ENCODE measurements at regions not wholly inside any gene's neighbourhood (a gene's known extent, or its start where the extent isn't known, plus 50 kb on each side); places are given as distances from the start of the nearest gene placed in this dataset.
"Not testable (repeated sequence)": the region's sequence is repeated elsewhere in the genome, so short reads cannot be mapped to it uniquely, and the experiment has no call there.

DNA sequence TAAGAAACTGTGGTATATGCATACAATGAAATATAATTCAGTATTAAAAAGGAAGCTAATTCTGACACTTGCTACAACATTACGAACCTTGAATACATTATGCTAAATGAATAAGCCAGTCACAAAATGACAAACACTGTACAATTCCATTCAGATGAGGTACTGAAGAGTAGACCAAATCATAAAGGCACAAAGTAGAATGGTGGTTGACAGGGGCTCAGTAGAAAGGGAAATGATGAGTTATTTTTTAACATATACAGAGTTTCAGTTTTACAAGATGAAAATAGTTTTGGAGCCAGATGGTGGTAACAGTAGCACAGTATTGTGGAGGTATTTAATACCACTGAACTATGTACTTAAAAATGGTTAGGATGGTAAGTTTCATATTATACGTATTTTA is 254.6 kb upstream of the RBMS3 start:
- TF ChIP-seq, protein P1, sequence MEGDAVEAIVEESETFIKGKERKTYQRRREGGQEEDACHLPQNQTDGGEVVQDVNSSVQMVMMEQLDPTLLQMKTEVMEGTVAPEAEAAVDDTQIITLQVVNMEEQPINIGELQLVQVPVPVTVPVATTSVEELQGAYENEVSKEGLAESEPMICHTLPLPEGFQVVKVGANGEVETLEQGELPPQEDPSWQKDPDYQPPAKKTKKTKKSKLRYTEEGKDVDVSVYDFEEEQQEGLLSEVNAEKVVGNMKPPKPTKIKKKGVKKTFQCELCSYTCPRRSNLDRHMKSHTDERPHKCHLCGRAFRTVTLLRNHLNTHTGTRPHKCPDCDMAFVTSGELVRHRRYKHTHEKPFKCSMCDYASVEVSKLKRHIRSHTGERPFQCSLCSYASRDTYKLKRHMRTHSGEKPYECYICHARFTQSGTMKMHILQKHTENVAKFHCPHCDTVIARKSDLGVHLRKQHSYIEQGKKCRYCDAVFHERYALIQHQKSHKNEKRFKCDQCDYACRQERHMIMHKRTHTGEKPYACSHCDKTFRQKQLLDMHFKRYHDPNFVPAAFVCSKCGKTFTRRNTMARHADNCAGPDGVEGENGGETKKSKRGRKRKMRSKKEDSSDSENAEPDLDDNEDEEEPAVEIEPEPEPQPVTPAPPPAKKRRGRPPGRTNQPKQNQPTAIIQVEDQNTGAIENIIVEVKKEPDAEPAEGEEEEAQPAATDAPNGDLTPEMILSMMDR (conservative IDR thresholded peaks at IDR 0.05; ENCODE audit: low read length), result no peak
- TF ChIP-seq EZH2phosphoT487 (IDR thresholded peaks at IDR 0.05; ENCODE audit: borderline replicate concordance, low read depth, low read length), result no peak
- Histone ChIP-seq H3K9me2 (ENCODE audit: insufficient read depth, low read length) (no peaks in the 10 kb centered on the region), H3K4me1 (ENCODE audit: insufficient read depth, low read length, poor library complexity, severe bottlenecking) (no peaks in the 10 kb centered on the region), H3K4me2 (ENCODE audit: low read length) (no peak overlapping the region), H3K27ac (ENCODE audit: low read depth, low read length, poor library complexity, severe bottlenecking) (no peak overlapping the region), H3K9me3 (ENCODE audit: low read length) (no peaks in the 10 kb centered on the region), H3K36me3 (ENCODE audit: insufficient read depth, low read length) (no peaks in the 10 kb centered on the region), H3K4me3 (ENCODE audit: low read depth, low read length, poor library complexity, severe bottlenecking) (no peak overlapping the region), H3K79me2 (ENCODE audit: insufficient read depth, low read depth, low read length) (no peaks in the 10 kb centered on the region), H4K20me1 (ENCODE audit: insufficient read depth, low read length) (no peaks in the 10 kb centered on the region), H2AFZ (ENCODE audit: low read length) (no peak overlapping the region)
- intact Hi-C loops (cut with micrococcal nuclease; ENCODE audit: unreplicated experiment), result no loop called here
- ChIA-PET CTCF (ENCODE audit: unreplicated experiment) (no interaction called here), POLR2A (interaction anchor here (0.6 kb wide), 1 partner anchor 99 kb away, joined by 3 read pairs; no protein-coding TSS in a partner anchor)
- no peak for DNase-seq (ENCODE audit: low spot score)
- no TSS peak for BruUV-seq (replicated peaks)

DNA sequence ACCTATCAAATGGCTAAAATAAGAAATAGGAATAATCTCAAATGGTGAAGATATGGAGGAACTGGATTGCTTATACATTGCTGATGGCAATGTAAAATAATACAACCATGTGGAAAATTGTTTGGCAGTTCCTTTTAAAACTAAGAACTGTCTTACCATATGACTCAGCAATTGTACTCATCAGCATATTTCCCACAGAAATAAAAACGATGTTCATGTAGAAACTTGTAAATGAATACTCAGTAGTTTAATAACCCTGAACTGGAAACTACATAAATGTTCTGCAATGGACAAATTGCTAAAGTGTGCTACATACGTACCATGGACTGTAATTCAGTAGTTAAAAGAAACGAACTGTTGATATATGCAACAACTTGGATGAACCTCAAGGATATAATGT is 253.9 kb upstream of the RBMS3 start:
- H2AFZ ChIP-seq (ENCODE audit: low read length), result no peak overlapping the region
- H3K4me1 ChIP-seq (ENCODE audit: insufficient read depth, low read length, poor library complexity, severe bottlenecking), result no peaks in the 10 kb centered on the region
- intact Hi-C loops (cut with micrococcal nuclease; ENCODE audit: unreplicated experiment), result no loop called here
- H3K36me3 ChIP-seq (ENCODE audit: insufficient read depth, low read length), result no peaks in the 10 kb centered on the region
- DNase-seq (ENCODE audit: low spot score), result no peak
- no peaks in the 10 kb centered on the region for H3K9me2 ChIP-seq (ENCODE audit: insufficient read depth, low read length)
- CTCF ChIA-PET (ENCODE audit: unreplicated experiment), result no interaction called here
- H3K4me3 ChIP-seq (ENCODE audit: low read depth, low read length, poor library complexity, severe bottlenecking), result no peak overlapping the region
- no peaks in the 10 kb centered on the region for H4K20me1 ChIP-seq (ENCODE audit: insufficient read depth, low read length)
- TF ChIP-seq EZH2phosphoT487 (IDR thresholded peaks at IDR 0.05; ENCODE audit: borderline replicate concordance, low read depth, low read length), result no peak
- TF ChIP-seq, protein P1 (conservative IDR thresholded peaks at IDR 0.05; ENCODE audit: low read length), result no peak
- H3K27ac ChIP-seq (ENCODE audit: low read depth, low read length, poor library complexity, severe bottlenecking), result no peak overlapping the region
- H3K9me3 ChIP-seq (ENCODE audit: low read length), result no peaks in the 10 kb centered on the region
- POLR2A ChIA-PET, result no interaction called here
- no peak overlapping the region for H3K4me2 ChIP-seq (ENCODE audit: low read length)
- no TSS peak for BruUV-seq (replicated peaks)
- H3K79me2 ChIP-seq (ENCODE audit: insufficient read depth, low read depth, low read length), result no peaks in the 10 kb centered on the region

DNA sequence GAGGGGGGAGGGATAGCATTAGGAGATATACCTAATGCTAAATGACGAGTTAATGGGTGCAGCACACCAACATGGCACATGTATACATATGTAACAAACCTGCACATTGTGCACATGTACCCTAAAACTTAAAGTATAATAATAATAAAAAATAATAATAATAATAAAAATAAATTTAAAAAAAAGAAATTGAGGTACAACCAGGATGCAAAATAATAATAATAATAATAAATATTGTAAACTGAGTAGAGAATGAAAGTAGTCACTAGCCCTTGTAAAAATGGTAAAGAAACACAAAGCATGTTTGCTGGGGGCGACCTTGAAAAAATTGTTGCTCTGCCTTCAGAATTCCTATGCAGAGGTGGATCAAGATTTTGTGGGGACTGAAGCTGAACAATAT is 249.7 kb upstream of the RBMS3 start:
- H3K4me2 ChIP-seq (ENCODE audit: low read length); CTCF ChIA-PET (ENCODE audit: unreplicated experiment); H3K9me2 ChIP-seq (ENCODE audit: insufficient read depth, low read length); BruUV-seq (replicated peaks); intact Hi-C loops (cut with micrococcal nuclease; ENCODE audit: unreplicated experiment); H4K20me1 ChIP-seq (ENCODE audit: insufficient read depth, low read length); H3K9me3 ChIP-seq (ENCODE audit: low read length); H3K4me3 ChIP-seq (ENCODE audit: low read depth, low read length, poor library complexity, severe bottlenecking); DNase-seq (ENCODE audit: low spot score); H2AFZ ChIP-seq (ENCODE audit: low read length); H3K27ac ChIP-seq (ENCODE audit: low read depth, low read length, poor library complexity, severe bottlenecking); H3K36me3 ChIP-seq (ENCODE audit: insufficient read depth, low read length); POLR2A ChIA-PET; H3K79me2 ChIP-seq (ENCODE audit: insufficient read depth, low read depth, low read length); H3K4me1 ChIP-seq (ENCODE audit: insufficient read depth, low read length, poor library complexity, severe bottlenecking): not testable (repeated sequence)

Measured in OCI-LY7 (cell line).